Fibroblast of skin of back (primary cell): ENCODE measurements at regions not wholly inside any gene's neighbourhood (a gene's known extent, or its start where the extent isn't known, plus 50 kb on each side); places are given as distances from the start of the nearest gene placed in this dataset.

Source experiments
- DNase-seq: peaks from one replicate; pipeline ENCODE4 v3.0.0-alpha.2; 2013

- no peak for DNase-seq
These were observed 88.8 kb upstream of the ZBTB40 start for GRCh38 chr1:22362626-22363402.

GRCh38 chr1:22363403-22364325 is 88.0 kb upstream of the ZBTB40 start:
- DNase-seq: no peak

DNA sequence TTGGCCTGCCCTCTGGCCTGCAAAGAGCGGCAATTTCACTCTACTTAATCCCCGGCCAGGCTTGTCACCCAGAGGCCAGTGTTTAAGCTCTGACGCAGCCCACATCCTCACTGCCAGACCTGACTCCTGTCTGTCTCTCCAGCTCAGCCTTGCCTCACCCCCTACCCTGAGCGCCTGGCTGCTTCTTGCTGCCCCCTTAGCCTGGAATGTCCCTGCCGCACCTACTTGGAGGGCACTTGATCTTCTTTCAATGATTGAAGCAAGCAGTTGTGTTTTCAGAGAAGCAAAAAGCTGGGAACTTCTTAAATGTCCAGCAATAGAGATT is 87.4 kb upstream of the ZBTB40 start:
- no peak for DNase-seq

GRCh38 chr1:22364764-22365163 is 86.9 kb upstream of the ZBTB40 start:
- DNase-seq: no peak

DNA sequence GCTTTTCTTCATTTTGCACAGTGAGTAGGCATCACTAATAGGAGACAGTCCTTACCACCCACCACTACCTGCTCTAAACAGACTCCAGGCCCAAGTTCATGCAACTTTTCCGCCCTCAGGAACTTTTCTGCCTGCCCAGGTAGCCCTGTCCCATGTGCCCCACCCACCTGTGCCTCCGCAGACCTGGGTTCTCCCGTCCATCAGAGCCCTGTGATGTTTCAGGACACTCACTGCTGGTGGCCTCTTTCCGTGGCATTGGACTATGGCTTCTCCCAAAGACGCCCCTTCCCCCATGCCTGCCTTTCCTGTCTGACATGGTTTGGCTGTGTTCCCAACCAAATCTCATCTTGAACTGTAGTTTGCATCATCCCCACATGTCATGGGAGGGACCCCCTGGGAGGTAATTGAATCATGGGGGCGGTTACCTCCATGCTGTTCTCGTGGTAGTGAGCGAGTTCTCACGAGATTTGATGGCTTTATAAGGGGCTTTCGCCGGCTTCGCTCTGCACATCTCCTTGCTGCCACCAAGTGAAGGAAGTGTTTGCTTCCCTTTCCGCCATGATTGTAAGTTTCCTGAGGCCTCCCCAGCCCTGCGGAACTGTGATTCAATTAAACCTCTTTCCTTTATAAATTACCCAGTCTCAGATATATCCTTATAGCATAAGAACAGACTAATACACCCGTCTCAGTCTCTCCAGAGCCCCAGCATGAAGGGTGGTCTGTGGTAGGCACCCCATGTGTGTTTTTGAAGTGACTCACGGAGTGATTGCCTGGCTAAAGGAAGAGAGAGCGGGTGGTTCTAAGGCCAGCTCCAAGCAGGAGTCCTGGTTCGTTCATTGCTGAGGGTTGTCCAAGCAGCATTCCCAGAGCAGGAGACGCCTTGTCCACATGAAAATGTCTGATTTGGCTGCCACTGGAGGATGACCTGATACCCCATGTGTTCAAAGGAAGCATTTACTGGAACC is 86.0 kb upstream of the ZBTB40 start:
- peak; percentile 57 for DNase-seq

DNA sequence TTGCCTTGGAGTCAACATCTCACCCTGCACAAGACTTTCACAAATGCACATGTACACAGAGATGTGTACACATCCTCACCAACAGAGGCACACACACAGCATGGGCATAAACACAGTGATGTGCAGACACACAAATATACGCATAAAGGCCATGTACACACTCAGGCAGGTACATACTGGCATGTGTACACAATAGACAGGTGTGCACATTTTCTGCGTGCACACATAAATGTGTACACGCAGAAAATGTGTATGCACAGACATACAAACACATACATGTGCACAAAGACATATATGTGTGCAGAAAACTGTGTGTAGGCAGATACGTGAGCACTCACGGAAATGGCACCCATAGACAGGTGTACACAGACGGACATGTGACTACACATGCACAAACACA is 85.3 kb upstream of the ZBTB40 start:
- DNase-seq: no peak

- DNase-seq: no peak
These were observed 83.5 kb upstream of the ZBTB40 start for GRCh38 chr1:22368125-22368524.

GRCh38 chr1:22369294-22370189 is 82.1 kb upstream of the ZBTB40 start:
- DNase-seq: no peak

DNA sequence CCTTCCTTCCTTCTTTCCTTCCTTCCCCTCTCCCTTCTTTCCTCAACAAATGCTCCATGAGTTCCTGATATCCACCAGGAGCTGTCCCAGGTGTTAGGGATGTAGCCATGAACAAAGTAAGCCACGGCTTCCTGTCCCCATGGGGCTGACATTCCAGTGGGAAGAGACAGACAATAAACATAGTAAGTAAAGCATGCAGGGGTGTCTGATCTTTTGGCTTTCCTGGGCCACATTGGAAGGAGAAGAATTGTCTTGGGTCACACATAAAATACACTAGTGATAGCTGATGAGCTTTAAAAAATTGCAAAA is 81.5 kb upstream of the ZBTB40 start:
- no peak for DNase-seq

GRCh38 chr1:22371408-22371807 is 80.2 kb upstream of the ZBTB40 start:
- no peak for DNase-seq

- DNase-seq: no peak
These were observed 78.4 kb upstream of the ZBTB40 start for GRCh38 chr1:22373252-22373651.

DNA sequence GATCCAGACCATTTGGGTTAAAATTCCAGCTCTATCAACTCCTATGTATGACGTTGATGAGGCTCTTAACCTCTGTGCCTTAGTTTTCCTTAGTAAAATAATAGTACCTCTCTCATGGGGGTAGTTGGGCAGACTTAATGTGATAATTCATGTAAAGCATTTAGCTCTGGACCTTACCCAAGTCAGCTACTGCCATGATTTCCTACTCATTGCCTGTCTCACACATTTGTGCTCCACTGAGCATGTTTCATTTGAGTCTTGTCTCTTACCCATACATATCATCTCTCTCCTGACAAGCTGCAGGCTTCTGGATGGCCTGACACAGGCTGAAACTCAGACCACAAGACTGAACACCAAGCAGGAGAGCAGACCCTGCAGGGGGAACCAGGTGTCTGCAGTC is 77.7 kb upstream of the ZBTB40 start:
- no peak for DNase-seq

DNA sequence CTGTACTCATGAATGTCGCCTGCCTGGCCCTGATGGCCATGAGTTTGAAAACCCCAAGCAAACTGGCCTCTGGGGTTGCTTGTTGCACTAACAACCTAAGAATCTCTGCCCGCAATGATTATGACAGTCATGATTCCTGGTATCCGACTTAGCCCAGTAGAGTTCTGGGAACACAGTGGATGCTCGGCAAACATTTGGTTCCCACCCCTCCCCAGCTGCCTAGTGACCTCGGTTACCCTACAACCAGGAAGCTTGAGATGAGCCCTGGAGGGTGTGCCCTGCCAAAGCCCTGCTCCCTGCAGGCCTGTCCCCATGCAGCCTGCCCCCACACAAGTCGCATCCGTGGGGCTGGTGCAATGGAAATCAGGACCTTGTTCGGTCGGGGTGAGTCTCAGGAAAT is 76.0 kb upstream of the ZBTB40 start:
- no peak for DNase-seq

GRCh38 chr1:22376001-22376400 is 75.7 kb upstream of the ZBTB40 start:
- no peak for DNase-seq

GRCh38 chr1:22376546-22376945 is 75.1 kb upstream of the ZBTB40 start:
- DNase-seq: no peak

DNA sequence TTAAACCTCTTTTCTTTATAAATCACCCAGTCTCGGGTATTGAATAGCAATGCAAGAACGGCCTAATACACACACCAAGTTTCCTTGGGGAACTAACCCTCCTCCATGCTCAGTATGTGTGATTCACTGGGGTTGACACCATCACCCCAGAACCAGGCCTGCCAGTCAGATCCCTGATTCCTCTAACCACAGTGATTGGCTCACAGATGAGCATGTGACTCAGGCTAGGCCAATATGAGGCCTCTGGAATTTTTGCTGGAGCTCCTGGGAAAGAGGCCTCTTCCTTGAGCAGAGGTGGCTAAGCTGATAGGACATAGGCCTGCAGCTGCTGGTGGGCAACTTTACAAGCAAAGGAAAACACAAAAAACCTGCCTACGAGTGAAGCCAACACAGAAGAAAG is 74.7 kb upstream of the ZBTB40 start:
- DNase-seq: peak; percentile 32

- no peak for DNase-seq
These were observed 72.1 kb upstream of the ZBTB40 start for GRCh38 chr1:22379566-22379965.

DNA sequence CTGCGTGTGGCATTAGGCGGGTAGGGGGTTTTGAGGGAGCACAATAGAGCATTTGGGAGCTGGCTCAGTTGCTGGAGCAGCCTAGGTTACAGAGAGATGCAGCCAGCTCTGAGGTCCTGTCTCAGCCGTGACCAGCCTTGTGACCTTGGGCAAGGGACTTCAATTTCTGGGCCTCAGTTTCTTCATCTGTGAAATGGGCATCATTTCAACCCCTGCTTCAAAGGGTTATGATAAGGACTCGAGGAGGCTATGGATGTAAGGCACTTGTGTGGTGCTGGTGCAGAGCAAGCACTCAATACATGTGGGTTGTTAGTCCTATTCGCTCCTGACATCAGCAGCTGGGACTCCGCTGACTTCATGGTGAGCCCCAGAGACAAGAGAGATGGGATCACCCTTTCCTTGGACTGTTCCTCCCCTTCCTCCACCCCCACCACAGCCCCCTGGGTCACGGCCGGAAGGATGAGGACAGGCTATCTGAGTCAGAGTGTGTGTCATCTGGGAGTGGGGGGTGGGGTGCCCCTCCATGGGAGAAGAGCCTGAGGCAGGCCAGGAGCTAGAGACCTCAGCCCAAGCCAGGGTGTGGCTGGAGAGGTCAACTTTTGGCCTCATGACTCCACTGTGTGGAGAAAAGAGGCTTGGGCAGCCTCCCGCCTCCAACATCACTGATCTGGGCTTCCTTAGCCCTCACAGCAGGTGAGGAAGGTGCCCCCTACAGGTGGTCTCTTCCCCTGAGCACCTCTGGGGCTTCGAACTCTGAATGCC is 71.4 kb upstream of the ZBTB40 start:
- DNase-seq: peak; percentile 82

DNA sequence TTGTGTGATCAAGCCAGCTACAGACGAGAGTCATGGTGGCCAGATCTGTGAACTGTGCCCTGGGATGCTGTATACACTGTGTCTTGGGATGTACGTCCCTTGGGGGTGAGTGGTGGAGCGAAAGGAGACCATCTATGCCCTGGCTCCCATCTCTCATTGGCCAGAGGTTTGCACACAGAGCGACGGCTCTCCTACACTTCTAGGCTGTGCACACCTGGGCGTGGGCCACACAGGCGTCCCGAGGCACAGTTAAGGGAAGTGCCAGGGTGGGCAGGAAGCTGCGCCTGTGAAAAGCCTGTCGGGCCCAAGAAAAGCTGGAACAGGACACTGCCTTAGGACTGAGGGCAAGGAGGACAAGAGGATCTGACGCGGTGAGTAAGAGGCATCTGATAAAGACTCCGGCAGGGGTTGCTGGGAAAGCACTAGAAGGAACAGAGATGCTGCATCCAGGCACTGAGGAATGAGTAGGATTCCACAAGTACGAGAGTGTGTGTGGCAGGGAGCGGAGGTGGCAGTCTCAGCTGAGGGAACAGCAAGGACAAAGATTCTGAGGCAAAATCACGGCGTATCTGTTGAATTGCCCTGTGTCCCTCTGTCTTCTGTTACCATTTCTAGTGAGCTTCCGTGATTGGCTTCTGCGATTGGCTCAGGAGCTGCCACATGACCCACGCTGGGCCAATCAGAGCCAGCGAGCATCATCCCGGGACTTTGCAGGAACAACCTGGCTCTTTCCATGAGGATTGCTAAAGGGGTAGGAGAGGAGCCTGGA is 67.9 kb upstream of the ZBTB40 start:
- peak; percentile 13 for DNase-seq

DNA sequence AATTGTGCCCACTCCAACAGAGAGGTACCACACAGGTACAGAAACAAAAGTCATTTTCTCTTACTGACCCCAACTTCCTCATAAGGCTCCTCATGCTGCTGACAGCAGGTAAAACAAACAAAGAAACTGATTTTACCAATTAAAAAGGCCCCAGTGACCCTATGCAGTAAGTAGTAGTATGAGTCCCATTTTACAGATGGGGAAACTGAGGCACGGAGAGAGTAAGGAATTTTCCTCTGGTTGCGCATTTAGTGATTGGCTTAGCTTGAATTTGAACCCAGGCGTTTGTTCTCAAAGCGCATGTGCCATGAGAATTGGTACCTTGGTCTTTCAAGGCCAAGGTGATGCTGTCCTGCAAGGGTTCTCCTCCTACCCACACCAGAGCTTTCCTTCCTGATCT is 66.1 kb upstream of the ZBTB40 start:
- DNase-seq: no peak
